Endothelial cell of umbilical vein (primary cell): ENCODE measurements at regions not wholly inside any gene's neighbourhood (a gene's known extent, or its start where the extent isn't known, plus 50 kb on each side); places are given as distances from the start of the nearest gene placed in this dataset.

Experiments used
- BruUV-seq: library from RNA; stranded (reverse); fragments of 400-500 nt; replicated peaks from 2 replicates; lab custom pipeline; 2021; lab: Mats Ljungman, UMichigan
- CTCF ChIA-PET: fragments of 300-600, 350-600 bp; sonication (Branson Sonifier 250); formaldehyde crosslinking; loops from one replicate; lab custom pipeline; 2021; ENCODE audit warnings: antibody characterized with exemption, inconsistent platforms; lab: Charles Lee
- POLR2A ChIA-PET: fragments of 300-600, 350-600 bp; sonication (Branson Sonifier 250); formaldehyde crosslinking; loops from one replicate; lab custom pipeline; 2021; ENCODE audit warnings: antibody characterized with exemption, inconsistent platforms; lab: Charles Lee
- DNase-seq: peaks from one replicate; pipeline ENCODE4 v3.0.0-alpha.2; 2011; ENCODE audit warnings: low read depth, low spot score
- FAIRE-seq: peaks from 2 replicates; lab custom pipeline; 2011; peaks lifted over from hg19 to GRCh38; lab: Jason Lieb, UNC
- H2AFZ ChIP-seq: 2 replicates; pipeline ENCODE4 v1.6.0; 2012; ENCODE audit warnings: low read depth, low read length, control low read depth, inconsistent platforms
- H3K27ac ChIP-seq: 2 replicates; pipeline ENCODE4 v1.5.1; 2011; ENCODE audit warnings: low read depth, mild to moderate bottlenecking, control low read depth, low read length, moderate library complexity; ENCODE audit not compliant: insufficient read depth
- H3K27me3 ChIP-seq, 2 experiments: 2 replicates each; pipeline versions ENCODE4 v1.6.0 to v1.6.1; 2011; ENCODE audit warnings: low read length in 2 of 2, mixed read lengths in 1 of 2; ENCODE audit not compliant: control insufficient read depth in 2 of 2, insufficient read depth in 2 of 2
- H3K36me3 ChIP-seq, 2 experiments: 2 replicates in 1 of 2; 3 replicates in 1 of 2; pipeline ENCODE4 v1.5.1; 2011; ENCODE audit warnings: low read length in 2 of 2, mild to moderate bottlenecking in 1 of 2, moderate library complexity in 1 of 2; ENCODE audit not compliant: control insufficient read depth in 2 of 2, insufficient read depth in 2 of 2; ENCODE audit errors: extremely low read depth in 1 of 2
- H3K4me1 ChIP-seq: 3 replicates; pipeline ENCODE4 v1.5.1; 2011; ENCODE audit warnings: mild to moderate bottlenecking, low read length; ENCODE audit not compliant: control insufficient read depth, insufficient read depth; ENCODE audit errors: extremely low read depth
- H3K4me2 ChIP-seq: 2 replicates; pipeline ENCODE4 v1.6.1; 2011; ENCODE audit warnings: low read length, control low read depth, mixed read lengths; ENCODE audit not compliant: insufficient read depth
- H3K4me3 ChIP-seq, 3 experiments: fragments of 200-600 bp in 1 of 3; sonication (generic), shearing (Covaris generic) in 1 of 3; replicated peaks in 1 of 3; 2 replicates each; pipeline ENCODE4 v1.5.1; 2011 to 2016; ENCODE audit warnings: control low read depth in 3 of 3, low read length in 3 of 3, mild to moderate bottlenecking in 2 of 3, inconsistent platforms in 1 of 3, low read depth in 1 of 3, moderate library complexity in 1 of 3; ENCODE audit not compliant: insufficient read depth in 1 of 3
- H3K79me2 ChIP-seq: 2 replicates; pipeline ENCODE4 v1.6.0; 2012; ENCODE audit warnings: low read length, inconsistent platforms; ENCODE audit not compliant: control insufficient read depth, insufficient read depth
- H3K9ac ChIP-seq: replicated peaks from 2 replicates; pipeline ENCODE3; 2011; ENCODE audit warnings: low read length, control low read depth; ENCODE audit not compliant: insufficient read depth; ENCODE audit errors: extremely low read depth
- H3K9me1 ChIP-seq: replicated peaks from 3 replicates; pipeline ENCODE4 v1.6.0; 2011; ENCODE audit warnings: mild to moderate bottlenecking, low read length; ENCODE audit not compliant: control insufficient read depth, insufficient read depth; ENCODE audit errors: extremely low read depth
- H3K9me3 ChIP-seq: replicated peaks from 2 replicates; pipeline ENCODE4 v1.5.1; 2012; ENCODE audit warnings: low read length, inconsistent platforms; ENCODE audit not compliant: control insufficient read depth, insufficient read depth
- H4K20me1 ChIP-seq: replicated peaks from 2 replicates; pipeline ENCODE3; 2011; ENCODE audit warnings: mild to moderate bottlenecking, low read length; ENCODE audit not compliant: control insufficient read depth, insufficient read depth; ENCODE audit errors: extremely low read depth
- EZH2 ChIP-seq: IDR thresholded peaks from 2 replicates; pipeline ENCODE4 v1.6.1; 2012; ENCODE audit warnings: borderline replicate concordance, low read depth, mild to moderate bottlenecking, moderate library complexity, low read length, inconsistent platforms; ENCODE audit not compliant: severe bottlenecking
- GATA2 ChIP-seq: IDR thresholded peaks from 2 replicates; pipeline ENCODE4 v1.7.0; 2011; ENCODE audit warnings: low read depth, mild to moderate bottlenecking, moderate library complexity, mixed read lengths, low read length; ENCODE audit not compliant: insufficient read length, insufficient read depth
- JUN ChIP-seq: IDR thresholded peaks from 2 replicates; pipeline ENCODE4 v1.6.1; 2011; ENCODE audit warnings: borderline replicate concordance, low read depth; ENCODE audit not compliant: insufficient read length, insufficient read depth
- POLR2A ChIP-seq: IDR thresholded peaks from 2 replicates; pipeline ENCODE4 v1.6.1; 2012; ENCODE audit warnings: low read depth, mild to moderate bottlenecking, control low read depth, low read length
- dilution Hi-C: fragments of 300-500 bp; cut with MboI; formaldehyde crosslinking; loops from one replicate; pipeline ENCODE4 v1.15.0; 2019; ENCODE audit warnings: low sequenced_read_pairs; ENCODE audit not compliant: extremely low pct_ligation_motif_present
- intact Hi-C: fragments of 100-400 bp; cut with micrococcal nuclease; formaldehyde crosslinking; loops from one replicate; pipeline ENCODE4 v1.10.0; 2022
- TF ChIP-seq, protein P1 (sequence below): IDR thresholded peaks from 2 replicates; pipeline ENCODE4 v1.6.1; 2011; ENCODE audit not compliant: insufficient read depth, insufficient read length

DNA sequence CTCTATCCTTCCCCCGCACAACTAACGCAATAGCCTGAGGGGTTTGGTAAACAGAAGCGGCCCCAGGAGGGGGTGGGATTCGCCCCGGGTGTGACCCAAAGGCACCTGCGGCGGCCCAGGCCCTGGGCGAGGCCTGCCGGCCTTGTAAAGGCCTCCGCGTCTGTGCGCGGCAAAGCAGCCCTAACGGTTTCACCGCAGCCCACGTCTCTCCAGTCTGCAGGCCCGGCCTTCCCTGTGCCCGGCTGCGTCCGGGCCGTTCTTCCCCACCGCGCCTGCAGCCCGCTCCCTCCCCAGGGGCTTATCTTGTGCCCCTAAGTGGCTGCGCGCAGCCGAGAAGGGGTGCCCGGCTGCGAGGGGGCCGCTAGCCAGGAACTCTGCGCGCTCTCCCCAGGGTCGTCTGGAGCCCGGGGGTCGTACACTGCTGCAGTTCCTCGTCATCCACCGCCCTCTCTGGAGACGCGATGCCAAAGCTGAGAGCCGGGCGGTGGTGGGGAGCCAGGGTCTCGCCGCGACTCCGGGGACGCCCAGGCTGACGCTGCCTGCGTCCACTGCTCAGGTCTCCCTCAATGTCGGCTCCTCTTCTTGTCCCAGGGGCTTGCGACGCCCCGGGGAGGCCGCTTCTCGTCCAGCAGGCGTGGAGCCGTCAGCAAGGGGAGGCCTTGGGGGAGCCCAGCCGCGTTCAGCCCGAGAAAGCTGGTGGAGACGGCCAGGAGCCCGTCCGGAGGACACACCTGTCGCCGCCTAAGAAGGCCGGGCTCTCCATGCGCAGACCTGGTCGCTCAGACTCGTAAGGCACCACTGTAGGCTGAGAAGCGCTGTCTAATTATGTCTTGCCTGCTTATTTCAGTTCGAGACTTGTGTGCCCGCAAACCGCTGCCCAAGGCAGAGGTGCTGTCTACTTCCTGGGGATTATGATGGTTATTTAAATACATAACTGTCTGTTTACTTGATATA is 132.3 kb downstream of the SPAG6 start:
- Histone ChIP-seq H3K9me1 (no peaks in the 10 kb centered on the region), H3K4me3 (no peak overlapping the region), H3K9me3 (no peaks in the 10 kb centered on the region), H4K20me1 (no peaks in the 10 kb centered on the region), H3K27me3 (peaks cover 62 to 76% of the 10 kb centered on the region in 2 experiments), H3K36me3 (no peaks in the 10 kb centered on the region), H3K9ac (no peak overlapping the region), H2AFZ (no peak overlapping the region), H3K27ac (no peak overlapping the region), H3K79me2 (no peaks in the 10 kb centered on the region), H3K4me1 (peaks cover 12% of the 10 kb centered on the region), H3K4me2 (no peak overlapping the region)
- intact Hi-C loops (loop anchor here (2.0 to 5.0 kb wide), 2 partner anchors 41 to 45 kb away; no protein-coding TSS in a partner anchor), dilution Hi-C loops (no loop called here)
- ChIA-PET POLR2A (no interaction called here), CTCF (no interaction called here)
- FAIRE-seq (no peak), DNase-seq (no peak)
- TF ChIP-seq, protein P1, sequence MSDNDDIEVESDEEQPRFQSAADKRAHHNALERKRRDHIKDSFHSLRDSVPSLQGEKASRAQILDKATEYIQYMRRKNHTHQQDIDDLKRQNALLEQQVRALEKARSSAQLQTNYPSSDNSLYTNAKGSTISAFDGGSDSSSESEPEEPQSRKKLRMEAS: no peak
- TF ChIP-seq JUN: no peak
- TF ChIP-seq GATA2: no peak
- TF ChIP-seq EZH2: no peak
- no peak for TF ChIP-seq POLR2A
- BruUV-seq: no TSS peak
